T follicular helper cell (primary cell): ENCODE measurements at regions not wholly inside any gene's neighbourhood (a gene's known extent, or its start where the extent isn't known, plus 50 kb on each side); places are given as distances from the start of the nearest gene placed in this dataset.
"Not testable (repeated sequence)": the region's sequence is repeated elsewhere in the genome, so short reads cannot be mapped to it uniquely, and the experiment has no call there.

Experiments
- DNase-seq: peaks from one replicate; pipeline ENCODE4 v3.0.0-alpha.2; 2020; ENCODE audit warnings: low read depth

GRCh38 chr12:116361414-116362223 lies 84.1 kb upstream of the MED13L start:
- no peak for DNase-seq

GRCh38 chr12:116365114-116365513 lies 87.6 kb upstream of the MED13L start:
- DNase-seq, result no peak

GRCh38 chr12:116365606-116366455 lies 88.3 kb upstream of the MED13L start:
- no peak for DNase-seq

- DNase-seq, result no peak
These were observed 88.9 kb upstream of the MED13L start for GRCh38 chr12:116366456-116366776.

- DNase-seq, result no peak
These were observed 89.3 kb upstream of the MED13L start for GRCh38 chr12:116366824-116367223.

GRCh38 chr12:116368196-116369194 lies 91.0 kb upstream of the MED13L start:
- DNase-seq, result no peak

GRCh38 chr12:116370004-116370404 lies 92.5 kb upstream of the MED13L start:
- DNase-seq, result no peak

GRCh38 chr12:116370886-116371580 lies 93.5 kb upstream of the MED13L start:
- DNase-seq, result no peak

- no peak for DNase-seq
These were observed 95.3 kb upstream of the MED13L start for GRCh38 chr12:116372815-116373214.

- DNase-seq, result no peak
These were observed 96.2 kb upstream of the MED13L start for GRCh38 chr12:116373572-116374206.

- DNase-seq, result no peak
These were observed 96.7 kb upstream of the MED13L start for GRCh38 chr12:116374207-116374606.

GRCh38 chr12:116375278-116375842 lies 97.9 kb upstream of the MED13L start:
- no peak for DNase-seq

GRCh38 chr12:116376354-116377193 lies 99.1 kb upstream of the MED13L start:
- no peak for DNase-seq

GRCh38 chr12:116377194-116377571 lies 99.7 kb upstream of the MED13L start:
- DNase-seq, result not testable (repeated sequence)

GRCh38 chr12:116378002-116378401 lies 100.5 kb upstream of the MED13L start:
- DNase-seq, result no peak

GRCh38 chr12:116380108-116380507 lies 102.6 kb upstream of the MED13L start:
- no peak for DNase-seq

GRCh38 chr12:116380740-116381139 lies 103.2 kb upstream of the MED13L start:
- not testable (repeated sequence) for DNase-seq

GRCh38 chr12:116381240-116381743 lies 103.8 kb upstream of the MED13L start:
- no peak for DNase-seq
